GM21723 (cell line): ENCODE measurements at regions not wholly inside any gene's neighbourhood (a gene's known extent, or its start where the extent isn't known, plus 50 kb on each side); places are given as distances from the start of the nearest gene placed in this dataset.

Experiments
- ATAC-seq: cut with Tn5 transposase; IDR thresholded peaks from one replicate; pipeline ENCODE4 v1.9.1; 2021; ENCODE audit warnings: mild to moderate bottlenecking, moderate library complexity; ENCODE audit not compliant: unreplicated experiment

DNA sequence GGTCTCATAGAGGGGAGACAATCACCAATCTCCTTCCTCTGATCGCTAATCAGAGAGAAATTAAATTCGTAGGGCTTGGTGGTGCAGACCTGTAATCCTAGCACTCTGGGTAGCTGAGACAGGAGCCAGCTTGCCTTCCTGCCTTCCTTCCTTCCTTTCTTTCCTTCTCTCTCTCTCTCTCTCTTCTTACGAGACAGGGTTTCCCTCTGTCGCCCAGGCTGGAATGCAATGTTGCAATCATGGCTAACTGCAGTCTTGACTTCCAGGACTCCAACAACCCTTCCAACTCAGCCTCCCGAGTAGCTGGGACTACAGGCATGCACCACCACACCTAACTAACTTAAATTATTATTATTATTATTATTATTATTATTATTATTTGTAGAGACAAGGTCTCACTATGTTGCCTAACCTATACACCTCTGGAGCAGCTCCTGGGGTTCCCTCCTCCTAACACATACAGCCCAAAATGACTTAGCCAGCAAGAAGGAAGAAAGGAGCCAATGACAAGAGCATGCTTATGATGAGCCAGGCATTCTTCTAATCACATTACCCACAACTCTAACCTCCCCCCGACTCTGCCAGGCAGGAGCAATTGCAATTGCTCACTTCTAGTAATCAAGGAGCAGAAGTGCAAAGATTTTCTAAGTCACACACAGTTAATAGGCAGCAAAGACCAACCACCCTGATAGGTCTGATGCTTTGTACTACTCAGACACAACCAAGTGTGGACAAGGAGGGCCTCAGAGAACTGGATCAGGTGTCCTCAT, 105.4 kb upstream of the F3 start:
- ATAC-seq = no peak

DNA sequence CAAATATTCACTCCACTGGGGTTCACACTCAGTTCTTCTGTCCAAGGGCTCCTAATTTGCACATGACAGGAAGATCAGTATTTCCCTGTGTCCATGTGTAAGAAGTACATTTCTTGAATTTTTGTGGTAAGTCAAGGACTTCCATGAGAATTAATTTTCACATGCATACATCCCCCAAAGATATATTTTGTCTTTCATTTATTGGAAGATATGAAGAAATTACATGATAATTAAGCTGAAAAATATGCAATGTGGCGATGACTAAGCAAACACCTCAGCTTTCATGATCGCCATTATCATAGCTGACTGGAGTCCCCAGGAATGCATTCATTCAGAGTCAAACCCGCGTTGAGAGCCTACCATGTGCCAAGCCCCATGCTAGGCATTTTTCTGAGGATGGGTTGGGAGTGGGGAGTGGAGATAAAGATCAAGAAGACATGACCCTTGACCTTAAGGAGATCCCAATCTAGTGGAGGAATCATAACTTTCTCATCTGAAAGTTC, 104.6 kb upstream of the F3 start:
- no peak for ATAC-seq

DNA sequence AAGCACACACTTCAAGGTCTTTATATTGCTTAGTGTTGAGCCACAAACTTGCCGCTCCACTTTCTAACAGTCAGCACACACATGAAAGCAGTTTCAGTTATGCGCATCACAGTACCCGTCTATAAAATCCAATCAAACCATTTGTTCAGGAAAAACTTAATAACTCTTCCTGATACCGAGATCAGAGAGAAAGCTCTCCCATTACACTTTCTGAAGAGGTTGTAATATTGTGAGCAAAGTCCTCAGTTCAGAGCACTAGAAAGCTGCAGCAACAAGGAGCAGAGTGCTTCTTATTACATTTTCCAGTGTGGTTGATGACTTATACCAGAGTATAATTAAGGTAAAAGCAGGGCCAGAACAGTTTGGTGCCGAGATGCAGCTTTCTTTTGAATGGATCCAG, 102.8 kb upstream of the F3 start:
- no peak for ATAC-seq

DNA sequence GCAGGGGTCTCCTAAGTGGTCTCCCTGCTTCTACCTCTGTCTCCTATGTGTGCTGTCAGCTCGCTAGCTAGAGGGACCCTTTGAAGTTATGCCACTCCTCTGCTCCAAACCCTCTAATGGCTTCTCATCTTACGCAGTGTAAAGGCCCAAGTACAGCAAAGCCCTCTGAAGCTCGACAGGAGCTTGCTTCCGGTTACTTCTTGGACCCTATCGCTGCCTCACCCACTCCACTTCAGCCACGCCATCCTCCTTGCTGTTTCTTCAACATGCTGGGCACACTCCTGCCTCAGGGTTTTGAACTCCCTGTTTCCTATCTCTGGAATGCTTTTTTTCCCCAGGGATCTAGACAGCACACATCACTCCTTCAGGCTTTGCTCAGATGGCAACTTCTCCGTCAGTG, 102.3 kb upstream of the F3 start:
- no peak for ATAC-seq

DNA sequence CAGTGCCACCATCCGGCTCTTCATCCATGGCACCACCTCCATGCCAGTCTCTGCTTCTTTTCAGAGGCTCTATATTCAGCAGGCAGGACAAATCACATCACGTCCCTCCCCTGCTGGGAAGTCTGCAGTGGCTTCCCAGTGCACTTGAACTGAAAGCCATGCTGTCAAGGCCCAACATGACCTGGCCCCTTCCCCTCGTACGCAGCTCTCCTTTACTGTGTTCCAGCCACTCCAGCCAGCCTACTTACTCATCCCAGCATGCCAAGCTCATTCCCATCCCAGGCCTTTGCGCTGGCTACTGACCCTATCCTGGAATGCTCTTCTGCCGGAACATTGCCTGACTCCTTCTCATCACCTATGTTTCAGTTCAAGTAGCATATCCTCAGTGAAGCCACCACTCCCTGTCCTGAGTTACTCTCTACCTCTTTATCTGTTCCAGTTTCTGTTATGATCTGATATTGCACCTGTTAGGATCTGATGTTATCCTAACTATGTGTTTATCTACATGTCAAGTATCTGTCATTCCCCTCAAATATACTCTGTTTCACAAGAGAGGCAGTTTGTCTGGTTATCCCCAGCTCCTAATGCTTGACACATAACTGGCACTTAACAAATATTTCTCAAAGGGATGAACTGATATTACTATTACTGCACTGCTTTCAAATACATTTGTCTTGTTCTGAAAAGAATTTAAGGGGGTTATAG, 101.2 kb upstream of the F3 start:
- ATAC-seq = no peak

DNA sequence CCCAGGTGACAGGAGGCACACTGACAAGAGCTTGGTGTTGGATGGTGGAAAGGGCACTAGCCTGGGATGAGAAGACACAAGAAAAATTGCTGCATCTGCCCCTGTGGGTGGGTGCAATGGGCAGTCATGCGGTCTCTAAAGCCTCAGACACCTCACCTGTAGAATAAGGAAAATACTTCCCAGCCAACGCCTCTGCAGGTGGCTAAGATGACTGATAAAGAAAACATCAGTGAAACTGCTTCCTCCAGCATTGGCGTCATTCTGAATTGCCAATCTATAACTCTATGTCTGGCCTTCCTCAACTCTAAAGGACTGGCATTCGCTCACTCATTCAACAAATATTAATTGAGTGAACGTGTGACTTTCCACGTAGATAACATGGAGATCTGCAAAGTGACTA, 100.4 kb upstream of the F3 start:
- no peak for ATAC-seq

DNA sequence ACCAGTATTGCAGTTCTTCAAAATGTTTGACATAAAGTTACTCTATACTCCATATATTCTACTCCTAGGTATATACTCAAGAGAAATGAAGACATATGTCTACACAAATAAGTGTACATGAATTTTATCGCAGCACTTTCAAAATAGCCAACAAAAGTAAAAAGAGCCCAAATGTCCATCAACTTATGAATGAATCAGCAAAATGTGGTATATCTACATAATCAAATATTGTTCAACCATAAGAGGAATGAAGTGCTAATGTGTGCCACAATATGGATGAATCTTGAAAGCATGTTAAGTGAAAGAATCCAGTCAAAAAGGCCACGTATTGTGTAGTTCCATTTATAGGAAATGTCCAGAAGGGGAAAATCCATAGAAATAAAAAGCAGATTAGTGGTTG, 98.6 kb upstream of the F3 start:
- no peak for ATAC-seq

DNA sequence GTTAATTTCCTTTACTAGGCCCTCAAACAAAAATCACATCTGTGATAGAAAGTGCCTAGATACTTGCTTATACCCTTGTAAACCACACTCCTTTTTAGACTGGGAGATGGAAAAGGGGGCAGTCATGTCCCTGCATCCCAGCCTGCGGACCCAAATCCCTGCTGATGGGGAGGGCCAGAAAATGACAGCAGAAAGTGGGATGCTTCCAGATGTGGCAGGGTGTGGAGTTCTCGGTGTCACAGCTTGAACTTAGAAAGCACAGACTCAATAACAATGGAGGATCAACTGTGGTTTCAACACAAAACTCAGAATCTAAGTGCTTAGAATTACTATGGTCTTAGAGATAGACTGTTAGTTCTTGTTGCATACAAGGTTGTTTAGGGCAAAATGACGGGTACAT, 95.6 kb upstream of the F3 start:
- no peak for ATAC-seq

DNA sequence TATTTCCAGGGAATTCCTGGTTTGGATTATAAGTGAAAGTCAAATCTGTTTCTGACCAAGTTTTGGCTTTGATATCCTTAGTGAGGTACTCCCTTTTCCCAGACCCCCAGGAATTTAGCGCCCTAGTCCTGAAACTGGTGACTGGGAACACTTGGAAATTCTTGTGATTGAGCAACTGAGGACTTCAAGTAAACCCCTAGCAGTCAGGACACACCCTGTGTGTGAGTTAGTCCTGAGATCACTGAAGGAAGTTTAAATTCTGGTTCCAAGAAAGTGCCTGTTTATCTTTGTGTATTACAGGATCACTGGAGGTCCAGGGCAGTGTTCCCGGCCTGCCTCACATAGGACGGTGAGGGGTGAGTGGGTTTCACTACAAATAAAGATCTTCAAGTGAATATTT, 95.1 kb upstream of the F3 start:
- ATAC-seq = no peak

DNA sequence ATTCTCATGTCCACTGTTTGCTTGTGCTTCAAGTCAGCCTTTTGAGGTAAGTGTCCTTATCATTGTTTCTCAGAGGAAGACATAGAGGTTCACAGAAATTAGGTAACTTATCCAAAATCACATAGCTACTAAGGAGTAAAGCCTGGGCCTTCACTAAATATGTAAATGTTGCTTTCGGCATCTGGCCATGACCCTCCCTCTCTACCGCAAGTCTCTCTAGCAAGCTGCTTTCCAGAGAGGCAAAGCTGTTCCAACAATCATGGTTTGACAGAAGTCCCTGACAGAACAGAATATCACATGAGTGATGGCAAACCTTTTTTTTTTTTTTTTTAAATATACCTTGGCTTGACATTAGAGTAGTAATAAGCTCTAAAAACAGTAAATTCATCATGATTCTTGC, 94.5 kb upstream of the F3 start:
- ATAC-seq = no peak

DNA sequence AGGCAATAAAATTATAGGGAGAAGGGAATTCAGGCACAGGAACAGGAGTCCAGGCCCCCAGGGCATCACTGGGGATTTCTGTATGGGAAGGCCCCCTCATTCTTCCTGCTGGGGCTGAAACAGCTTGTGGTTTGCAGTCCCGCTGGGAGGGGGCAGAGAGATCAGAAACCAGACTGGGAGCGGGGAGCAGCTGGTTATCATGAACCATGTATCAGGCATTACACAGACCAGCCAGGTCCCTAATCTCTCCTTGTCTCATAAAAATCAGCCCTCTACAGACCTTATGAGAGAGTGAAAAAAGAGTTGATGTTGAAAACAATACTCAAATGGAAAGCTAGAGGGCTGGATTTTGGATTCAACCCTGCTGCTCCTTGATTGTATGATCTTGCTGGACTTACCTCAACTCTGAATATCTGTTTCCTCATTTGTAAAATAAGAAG, 93.4 kb upstream of the F3 start:
- ATAC-seq = no peak

DNA sequence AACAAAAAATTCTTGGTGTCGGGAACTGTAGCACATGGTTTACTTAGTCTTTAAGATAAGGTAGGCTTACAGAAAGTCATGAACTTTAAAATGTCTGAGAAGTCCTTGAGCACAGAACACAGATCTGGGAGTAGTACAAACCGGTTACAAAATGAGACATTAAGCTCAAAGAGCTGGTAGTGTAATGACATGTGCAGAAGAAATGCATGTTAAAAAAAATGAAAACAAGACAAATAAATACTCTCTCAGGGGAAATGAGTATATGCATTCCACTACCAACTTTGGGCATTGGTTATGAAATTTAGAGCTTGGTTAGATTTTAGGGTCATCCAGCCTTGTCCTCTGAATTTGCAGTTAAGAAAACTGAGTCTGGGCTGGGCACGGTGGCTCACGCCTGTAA, 91.5 kb upstream of the F3 start:
- no peak for ATAC-seq

DNA sequence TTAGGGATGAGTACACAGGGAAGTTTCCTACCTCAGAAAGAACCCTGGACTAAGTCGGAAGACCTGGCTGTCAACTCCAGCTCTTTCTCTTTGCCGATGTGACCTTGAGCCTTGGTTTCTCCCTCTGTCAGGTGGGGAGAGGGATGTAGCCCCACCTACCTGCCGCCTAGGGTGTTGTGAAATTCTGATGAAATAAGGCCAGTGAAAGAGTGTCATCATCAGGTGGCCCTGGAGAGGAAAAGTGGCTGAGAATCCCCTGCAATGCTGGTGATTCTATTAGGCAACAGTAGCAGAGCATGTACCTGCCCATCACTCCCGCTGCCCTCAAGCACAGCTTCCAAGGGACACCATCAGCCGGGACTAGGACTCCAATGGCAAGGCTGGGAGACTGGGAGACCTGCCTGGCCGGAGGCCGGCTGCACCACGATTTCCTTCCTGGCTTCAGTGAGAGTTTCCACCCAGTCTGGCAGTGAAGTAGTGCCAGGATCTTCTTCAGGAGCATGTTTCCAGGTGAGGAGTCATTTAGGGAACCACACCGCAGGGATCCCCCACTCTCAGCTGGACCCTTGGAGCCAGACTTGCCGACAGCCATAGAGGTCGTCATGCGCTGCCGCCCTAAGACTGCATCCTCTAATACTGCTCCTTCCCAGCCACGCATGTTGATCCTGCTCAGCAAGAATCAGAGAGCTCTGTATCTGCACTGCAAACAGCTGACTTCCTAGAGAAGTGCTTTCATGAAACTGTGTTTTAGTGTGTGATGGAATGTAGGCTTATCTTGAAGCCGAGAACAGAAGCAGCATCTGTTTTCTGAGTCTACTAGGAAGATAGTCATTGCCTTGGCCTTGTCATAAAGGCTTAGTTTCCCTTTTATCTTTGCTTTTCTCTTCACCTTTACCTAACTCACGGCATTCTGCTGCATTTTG, 88.0 kb upstream of the F3 start:
- no peak for ATAC-seq

DNA sequence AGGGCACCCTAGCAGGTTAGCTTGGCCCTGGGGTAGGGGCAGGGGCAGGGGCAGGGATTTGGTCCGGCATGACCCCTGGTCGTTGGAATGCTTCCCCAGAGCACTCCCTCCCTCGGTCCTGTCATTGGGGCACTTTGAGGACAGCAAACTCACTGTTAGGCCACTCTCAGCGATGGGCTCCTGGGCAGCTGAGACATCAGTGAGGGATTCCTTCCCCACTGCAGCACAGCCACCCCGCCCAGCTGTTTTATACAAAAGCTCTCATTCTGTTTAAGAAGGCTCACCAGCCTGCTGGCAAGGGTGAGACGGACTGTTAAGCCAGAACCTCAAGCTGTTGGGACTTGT, 86.9 kb upstream of the F3 start:
- no peak for ATAC-seq

DNA sequence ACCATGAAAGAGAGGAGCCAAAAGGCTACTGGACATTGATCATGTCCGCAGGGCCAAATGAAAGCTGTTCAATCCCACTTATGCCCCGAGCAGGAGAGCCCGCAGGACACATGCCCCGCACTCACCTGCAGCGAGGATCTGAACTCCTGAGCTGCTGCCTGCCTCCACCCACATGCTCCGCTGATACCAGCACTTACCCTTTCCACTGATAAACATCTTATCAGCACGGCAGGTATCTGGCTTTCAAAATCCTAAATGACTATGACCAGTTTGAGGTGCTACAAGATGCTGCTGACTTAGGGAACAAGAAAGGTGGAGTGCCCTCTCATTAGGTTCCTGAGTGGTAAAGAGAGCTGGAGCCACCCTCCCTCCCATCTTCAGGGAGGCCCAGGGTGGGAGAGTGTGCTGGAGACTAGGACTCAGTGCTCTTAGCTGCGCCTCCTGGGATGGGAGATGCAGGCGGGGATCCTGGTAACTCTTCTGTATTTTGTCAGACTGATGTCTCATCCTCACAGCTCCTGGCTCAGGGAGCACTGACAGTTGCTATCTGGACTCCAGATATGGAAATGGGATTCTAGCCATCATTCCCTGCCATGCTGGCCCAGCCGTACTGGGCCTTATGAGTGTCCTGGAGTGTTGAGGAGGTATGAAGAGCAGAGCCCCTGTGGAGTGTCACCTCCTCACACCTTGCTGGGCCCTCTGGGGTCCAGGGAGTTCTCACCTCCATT, 86.4 kb upstream of the F3 start:
- no peak for ATAC-seq

DNA sequence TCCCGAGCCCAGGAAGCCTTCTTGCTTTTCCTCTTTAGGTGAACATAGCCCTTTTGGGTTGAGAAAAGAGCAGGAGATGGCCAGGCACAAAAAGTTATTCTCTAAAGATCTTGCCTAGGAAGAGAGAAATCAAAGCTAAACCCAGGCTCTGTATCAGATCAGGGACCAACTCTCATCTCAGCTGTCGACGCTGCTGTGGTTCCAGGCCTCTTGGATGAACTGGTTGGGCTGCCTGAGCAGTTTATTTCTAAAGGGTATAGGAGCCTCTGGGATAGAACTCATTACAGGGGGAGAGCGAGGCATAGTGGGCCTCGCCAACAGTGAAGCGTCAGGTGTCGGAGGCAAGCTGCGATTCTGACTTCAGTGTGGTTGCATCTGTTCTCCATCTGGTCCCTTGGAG, 82.6 kb upstream of the F3 start:
- no peak for ATAC-seq

DNA sequence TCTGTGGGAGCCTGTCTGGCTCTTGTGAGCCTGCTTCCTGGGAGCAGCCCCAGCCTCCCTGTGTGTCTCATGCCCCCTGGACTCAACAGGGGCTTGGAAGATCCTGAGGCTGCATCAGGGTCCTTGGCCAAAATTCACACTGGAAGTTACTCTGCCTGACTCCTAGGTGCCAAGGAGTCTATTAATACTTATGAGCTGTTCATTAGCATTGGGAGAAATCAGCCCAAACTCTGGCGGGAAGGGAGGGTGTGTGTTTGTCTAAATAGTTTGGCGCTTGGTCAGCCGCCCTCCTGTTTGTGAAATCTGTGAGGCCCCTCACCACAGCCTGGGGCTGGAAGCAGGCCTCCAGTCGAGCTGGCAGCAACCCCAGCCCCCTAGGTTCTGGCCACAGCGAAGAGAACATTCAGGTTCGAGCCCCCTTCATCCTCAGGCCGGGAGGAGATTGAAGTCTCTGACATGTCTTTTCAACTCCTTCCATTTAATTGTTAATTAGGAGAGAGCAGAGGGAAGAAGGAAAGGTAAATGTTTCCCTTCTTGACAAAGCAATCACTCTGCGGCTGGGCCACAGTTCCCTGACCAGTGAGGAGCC, 82.1 kb upstream of the F3 start:
- ATAC-seq = no peak

DNA sequence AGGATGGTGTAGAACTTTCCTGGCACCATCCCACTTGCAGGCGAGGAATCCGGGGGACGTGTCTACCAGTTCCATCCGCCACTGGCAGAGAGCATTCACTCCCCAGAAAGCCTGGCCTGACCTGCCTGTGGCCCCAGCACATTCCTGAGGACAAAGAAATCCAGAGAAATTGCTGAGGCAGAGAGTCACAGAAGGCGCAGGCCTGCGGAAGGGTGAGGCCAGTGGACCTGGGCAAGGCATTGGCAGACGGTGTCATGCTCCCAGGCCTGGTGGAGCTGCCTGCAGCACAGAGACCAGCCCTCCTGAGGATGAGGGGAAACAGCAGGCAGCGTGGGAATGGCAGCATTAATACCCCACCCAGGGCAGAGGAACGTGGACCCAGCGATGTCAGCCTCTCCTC, 81.2 kb upstream of the F3 start:
- no peak for ATAC-seq

DNA sequence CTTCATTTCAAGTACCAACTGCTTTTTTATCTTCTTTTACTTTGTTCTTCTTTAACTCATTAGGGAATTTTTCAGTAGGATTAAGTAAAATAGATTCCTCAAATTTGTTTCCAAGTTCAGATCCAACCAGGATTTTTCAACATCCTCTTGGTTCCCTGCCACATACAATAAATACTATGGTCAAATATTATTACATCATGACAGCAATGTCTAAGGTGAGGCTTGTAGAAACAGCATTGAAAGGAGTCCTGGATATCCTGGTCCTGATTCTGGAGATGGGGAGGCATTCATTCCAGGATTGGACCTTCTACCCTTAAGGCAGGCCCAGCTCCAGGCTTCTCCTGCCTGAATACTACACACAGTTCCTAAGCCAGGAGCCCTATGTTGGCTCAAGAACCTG, 80.2 kb upstream of the F3 start:
- ATAC-seq = no peak

DNA sequence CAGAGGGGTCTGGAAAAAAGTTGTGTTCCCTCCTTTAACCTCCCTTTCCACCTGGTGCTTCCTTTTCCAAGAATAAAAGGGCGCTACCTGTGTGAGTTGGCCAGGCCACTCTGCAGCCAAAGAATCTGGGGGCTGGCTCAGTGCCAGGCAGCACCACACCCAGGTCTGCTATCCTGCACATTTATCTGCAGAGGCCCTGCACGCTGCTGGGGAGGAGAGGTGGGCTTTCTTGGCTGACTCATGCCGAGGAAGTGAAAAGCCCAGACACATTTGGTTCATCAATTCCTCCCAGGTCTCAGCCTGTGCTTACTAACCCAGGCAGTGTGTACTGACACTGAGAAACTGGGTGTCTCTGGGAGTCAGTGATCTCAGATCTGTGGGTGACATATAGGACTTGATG, 79.8 kb upstream of the F3 start:
- ATAC-seq = no peak
